NCI-H69 (cell line): ENCODE measurements at regions not wholly inside any gene's neighbourhood (a gene's known extent, or its start where the extent isn't known, plus 50 kb on each side); places are given as distances from the start of the nearest gene placed in this dataset.

Source experiments
- DNase-seq: peaks from one replicate; lab custom pipeline; 2025; lab: John Stamatoyannopoulos, UW

- no peak for DNase-seq
Observed at GRCh38 chr2:217118559-217119284, 258.9 kb upstream of the TNP1 start.

- no peak for DNase-seq
Observed at GRCh38 chr2:217117523-217117922, 257.7 kb upstream of the TNP1 start.

GRCh38 chr2:217116610-217117009 lies 256.7 kb upstream of the TNP1 start:
- DNase-seq, result no peak

GRCh38 chr2:217114117-217114516 lies 254.3 kb upstream of the TNP1 start:
- no peak for DNase-seq

- DNase-seq, result no peak
Observed at GRCh38 chr2:217113491-217113890, 253.6 kb upstream of the TNP1 start.

GRCh38 chr2:217110550-217110949 lies 250.7 kb upstream of the TNP1 start:
- no peak for DNase-seq

GRCh38 chr2:217108575-217109027 lies 248.7 kb upstream of the TNP1 start:
- no peak for DNase-seq

GRCh38 chr2:217108086-217108485 lies 248.2 kb upstream of the TNP1 start:
- DNase-seq, result no peak

GRCh38 chr2:217107480-217107879 lies 247.6 kb upstream of the TNP1 start:
- DNase-seq, result no peak

GRCh38 chr2:217106650-217107014 lies 246.8 kb upstream of the TNP1 start:
- DNase-seq, result peak; percentile 4

- DNase-seq, result no peak
Observed at GRCh38 chr2:217105733-217106649, 246.1 kb upstream of the TNP1 start.

GRCh38 chr2:217103752-217104545 lies 244.1 kb upstream of the TNP1 start:
- DNase-seq, result no peak

- DNase-seq, result no peak
Observed at GRCh38 chr2:217102956-217103355, 243.1 kb upstream of the TNP1 start.

- no peak for DNase-seq
Observed at GRCh38 chr2:217101972-217102371, 242.1 kb upstream of the TNP1 start.

- DNase-seq, result peak; percentile 71
Observed at GRCh38 chr2:217099561-217099960, 239.7 kb upstream of the TNP1 start.

GRCh38 chr2:217098435-217098834 lies 238.6 kb upstream of the TNP1 start:
- DNase-seq, result no peak

- DNase-seq, result no peak
Observed at GRCh38 chr2:217097346-217097745, 237.5 kb upstream of the TNP1 start.

- no peak for DNase-seq
Observed at GRCh38 chr2:217096474-217097225, 236.8 kb upstream of the TNP1 start.

GRCh38 chr2:217095511-217096205 lies 235.8 kb upstream of the TNP1 start:
- DNase-seq, result no peak

GRCh38 chr2:217092710-217093379 lies 233.0 kb upstream of the TNP1 start:
- no peak for DNase-seq
